ENCODE measurements at regions not wholly inside any gene's neighbourhood (a gene's known extent, or its start where the extent isn't known, plus 50 kb on each side); places are given as distances from the start of the nearest gene placed in this dataset.

GRCh38 chr12:73998894-73999293 lies 538.7 kb upstream of the ATXN7L3B start:
- TF ChIP-seq EP300 (IDR thresholded peaks at IDR 0.05) (no peak), CTCF (IDR thresholded peaks at IDR 0.05) (no peak)
